CD14-positive monocyte (primary cell): ENCODE measurements at regions not wholly inside any gene's neighbourhood (a gene's known extent, or its start where the extent isn't known, plus 50 kb on each side); places are given as distances from the start of the nearest gene placed in this dataset.

ENCODE experiments used
- DNase-seq, 3 donors: peaks; one replicate each; pipeline ENCODE4 v3.0.0-alpha.2; 2011 to 2022
- H2AFZ ChIP-seq: 2 replicates; pipeline ENCODE4 v1.6.0; 2012; ENCODE audit warnings: mild to moderate bottlenecking, low read depth, low read length, inconsistent platforms; ENCODE audit not compliant: insufficient read depth, poor library complexity, severe bottlenecking
- H3K27ac ChIP-seq, 2 donors: 1 replicate in 1 of 2; 2 replicates in 1 of 2; pipeline ENCODE4 v1.5.1; 2012 to 2013; ENCODE audit warnings: low read length in 2 of 2, control low read depth in 1 of 2, inconsistent platforms in 1 of 2, low read depth in 1 of 2, mild to moderate bottlenecking in 1 of 2
- H3K27me3 ChIP-seq, 2 donors: one replicate each; pipeline versions ENCODE4 v1.6.0 to v1.6.1; 2011 to 2013; ENCODE audit warnings: low read length in 2 of 2; ENCODE audit not compliant: control insufficient read depth in 2 of 2, insufficient read depth in 2 of 2
- H3K36me3 ChIP-seq, 2 donors: replicated peaks in 1 of 2; 1 replicate in 1 of 2; 2 replicates in 1 of 2; pipeline versions ENCODE4 v1.5.1 to v1.6.1; 2012 to 2013; ENCODE audit warnings: low read length in 2 of 2, control low read depth in 1 of 2, inconsistent platforms in 1 of 2, mild to moderate bottlenecking in 1 of 2; ENCODE audit not compliant: insufficient read depth in 2 of 2, control insufficient read depth in 1 of 2
- H3K4me1 ChIP-seq, 2 donors: 1 replicate in 1 of 2; 2 replicates in 1 of 2; pipeline versions ENCODE4 v1.5.1 to v1.6.1; 2012 to 2013; ENCODE audit warnings: low read length in 2 of 2, control low read depth in 1 of 2, inconsistent platforms in 1 of 2, mild to moderate bottlenecking in 1 of 2, moderate library complexity in 1 of 2; ENCODE audit not compliant: insufficient read depth in 2 of 2, control insufficient read depth in 1 of 2
- H3K4me2 ChIP-seq: replicated peaks from 2 replicates; pipeline ENCODE3; 2012; ENCODE audit warnings: low read length, moderate library complexity, mild to moderate bottlenecking; ENCODE audit not compliant: poor library complexity, severe bottlenecking; ENCODE audit errors: extremely low read depth
- H3K4me3 ChIP-seq, 3 experiments: fragments of 200-600 bp in 1 of 3; sonication (generic) in 1 of 3; replicated peaks in 1 of 3; 1 replicate in 2 of 3; 2 replicates in 1 of 3; pipeline ENCODE4 v1.5.1; 2011 to 2013; ENCODE audit warnings: low read length in 3 of 3, mild to moderate bottlenecking in 3 of 3, control low read depth in 2 of 3, low read depth in 2 of 3, inconsistent platforms in 1 of 3, moderate library complexity in 1 of 3
- H3K79me2 ChIP-seq: 2 replicates; pipeline ENCODE4 v1.6.0; 2012; ENCODE audit warnings: mild to moderate bottlenecking, control low read depth, inconsistent platforms, low read length, moderate library complexity; ENCODE audit not compliant: insufficient read depth
- H3K9ac ChIP-seq: 2 replicates; pipeline ENCODE4 v1.6.0; 2017; ENCODE audit warnings: low read length, mild to moderate bottlenecking; ENCODE audit not compliant: insufficient read depth, poor library complexity, severe bottlenecking
- H3K9me3 ChIP-seq, 2 donors: replicated peaks in 1 of 2; 1 replicate in 1 of 2; 2 replicates in 1 of 2; pipeline versions ENCODE4 v1.5.1 to v1.6.1; 2012 to 2013; ENCODE audit warnings: low read length in 2 of 2, control low read depth in 1 of 2; ENCODE audit not compliant: control insufficient read depth in 1 of 2, insufficient read depth in 1 of 2
- H4K20me1 ChIP-seq: 2 replicates; pipeline ENCODE4 v1.6.0; 2012; ENCODE audit warnings: mild to moderate bottlenecking, low read length, control low read depth, moderate library complexity; ENCODE audit not compliant: insufficient read depth
- H3K27ac Mint-ChIP-seq, 7 donors: one replicate each; pipeline ENCODE4 v1.8.0; 2020; ENCODE audit warnings: mild to moderate bottlenecking in 7 of 7, mixed read lengths in 7 of 7, moderate library complexity in 6 of 7, inconsistent platforms in 2 of 7
- H3K27me3 Mint-ChIP-seq, 3 donors: one replicate each; pipeline ENCODE4 v1.8.0; 2021 to 2022; ENCODE audit warnings: low read depth in 3 of 3, mild to moderate bottlenecking in 3 of 3, mixed read lengths in 3 of 3, moderate library complexity in 3 of 3, inconsistent platforms in 1 of 3
- H3K36me3 Mint-ChIP-seq, 2 donors: one replicate each; pipeline ENCODE4 v1.8.0; 2020; ENCODE audit warnings: mixed read lengths in 2 of 2, inconsistent platforms in 1 of 2, mild to moderate bottlenecking in 1 of 2
- H3K4me1 Mint-ChIP-seq: one replicate; pipeline ENCODE4 v1.8.0; 2020; ENCODE audit warnings: mild to moderate bottlenecking, mixed read lengths
- H3K4me3 Mint-ChIP-seq, 2 donors: one replicate each; pipeline ENCODE4 v1.8.0; 2020; ENCODE audit warnings: mild to moderate bottlenecking in 2 of 2, mixed read lengths in 2 of 2, moderate library complexity in 1 of 2
- H3K9me3 Mint-ChIP-seq, 7 donors: one replicate each; pipeline ENCODE4 v1.8.0; 2020 to 2022; ENCODE audit warnings: mixed read lengths in 7 of 7, mild to moderate bottlenecking in 6 of 7, moderate library complexity in 6 of 7, inconsistent platforms in 2 of 7
- WGBS: methylation state at CpG from one replicate; pipeline ENCODE4 v1.1.5; 2013; ENCODE audit warnings: missing lambda C conversion rate; ENCODE audit not compliant: insufficient coverage; 5-methylcytosine and 5-hydroxymethylcytosine counted together
- intact Hi-C, 2 donors: fragments of 100-400 bp; cut with micrococcal nuclease; formaldehyde crosslinking; loops; one replicate each; pipeline versions ENCODE4 v1.15.0 to v1.15.1; 2023
- TF ChIP-seq, protein P1 (sequence below): fragments of 200-600 bp; IDR thresholded peaks from one replicate; pipeline ENCODE4 v1.8.0; 2022; ENCODE audit warnings: antibody characterized with exemption, mild to moderate bottlenecking

DNA sequence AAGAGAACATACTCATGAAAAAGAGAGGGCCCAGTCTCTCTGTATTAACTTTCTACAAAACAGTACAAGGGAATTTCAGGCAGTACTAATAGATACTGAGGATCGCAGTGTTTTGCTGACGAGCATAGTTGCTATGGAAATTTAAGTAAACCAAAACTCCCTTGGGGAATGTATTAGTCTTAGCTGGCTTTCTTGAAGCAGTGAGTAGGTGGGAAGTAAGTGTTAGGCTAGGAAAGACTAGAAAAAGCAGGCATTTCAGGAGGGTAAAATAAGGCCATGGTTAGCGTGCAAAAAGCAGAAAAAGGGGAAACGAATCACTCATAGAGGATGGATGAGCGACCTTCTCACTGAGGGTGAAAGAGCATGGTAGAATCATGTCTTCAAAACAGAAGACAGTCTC lies 84.3 kb upstream of the ACTBL2 start:
- no peak for DNase-seq
- Histone ChIP-seq H3K4me2 (no peak overlapping the region), H3K36me3 (no peaks in the 10 kb centered on the region), H3K4me3 (no peak overlapping the region), H3K79me2 (no peaks in the 10 kb centered on the region), H3K9me3 (no peaks in the 10 kb centered on the region), H3K27ac (no peak overlapping the region), H3K27me3 (no peaks in the 10 kb centered on the region), H3K9ac (no peak overlapping the region), H4K20me1 (no peaks in the 10 kb centered on the region), H3K4me1 (no peaks in the 10 kb centered on the region), H2AFZ (no peak overlapping the region)
- TF ChIP-seq, protein P1, sequence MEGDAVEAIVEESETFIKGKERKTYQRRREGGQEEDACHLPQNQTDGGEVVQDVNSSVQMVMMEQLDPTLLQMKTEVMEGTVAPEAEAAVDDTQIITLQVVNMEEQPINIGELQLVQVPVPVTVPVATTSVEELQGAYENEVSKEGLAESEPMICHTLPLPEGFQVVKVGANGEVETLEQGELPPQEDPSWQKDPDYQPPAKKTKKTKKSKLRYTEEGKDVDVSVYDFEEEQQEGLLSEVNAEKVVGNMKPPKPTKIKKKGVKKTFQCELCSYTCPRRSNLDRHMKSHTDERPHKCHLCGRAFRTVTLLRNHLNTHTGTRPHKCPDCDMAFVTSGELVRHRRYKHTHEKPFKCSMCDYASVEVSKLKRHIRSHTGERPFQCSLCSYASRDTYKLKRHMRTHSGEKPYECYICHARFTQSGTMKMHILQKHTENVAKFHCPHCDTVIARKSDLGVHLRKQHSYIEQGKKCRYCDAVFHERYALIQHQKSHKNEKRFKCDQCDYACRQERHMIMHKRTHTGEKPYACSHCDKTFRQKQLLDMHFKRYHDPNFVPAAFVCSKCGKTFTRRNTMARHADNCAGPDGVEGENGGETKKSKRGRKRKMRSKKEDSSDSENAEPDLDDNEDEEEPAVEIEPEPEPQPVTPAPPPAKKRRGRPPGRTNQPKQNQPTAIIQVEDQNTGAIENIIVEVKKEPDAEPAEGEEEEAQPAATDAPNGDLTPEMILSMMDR = no peak
- no peak overlapping the region for H3K27ac Mint-ChIP-seq
- peaks cover 0 to 7% (median 2%) of the 10 kb centered on the region in 7 donors for H3K9me3 Mint-ChIP-seq
- no peak overlapping the region for H3K4me3 Mint-ChIP-seq
- no peaks in the 10 kb centered on the region for H3K36me3 Mint-ChIP-seq
- no peaks in the 10 kb centered on the region for H3K4me1 Mint-ChIP-seq
- WGBS = 100% methylated on average over 5 of the region's 5 CpGs
- intact Hi-C loops = no loop called here
- peaks cover 0 to 4% (median 1%) of the 10 kb centered on the region in 3 donors for H3K27me3 Mint-ChIP-seq

DNA sequence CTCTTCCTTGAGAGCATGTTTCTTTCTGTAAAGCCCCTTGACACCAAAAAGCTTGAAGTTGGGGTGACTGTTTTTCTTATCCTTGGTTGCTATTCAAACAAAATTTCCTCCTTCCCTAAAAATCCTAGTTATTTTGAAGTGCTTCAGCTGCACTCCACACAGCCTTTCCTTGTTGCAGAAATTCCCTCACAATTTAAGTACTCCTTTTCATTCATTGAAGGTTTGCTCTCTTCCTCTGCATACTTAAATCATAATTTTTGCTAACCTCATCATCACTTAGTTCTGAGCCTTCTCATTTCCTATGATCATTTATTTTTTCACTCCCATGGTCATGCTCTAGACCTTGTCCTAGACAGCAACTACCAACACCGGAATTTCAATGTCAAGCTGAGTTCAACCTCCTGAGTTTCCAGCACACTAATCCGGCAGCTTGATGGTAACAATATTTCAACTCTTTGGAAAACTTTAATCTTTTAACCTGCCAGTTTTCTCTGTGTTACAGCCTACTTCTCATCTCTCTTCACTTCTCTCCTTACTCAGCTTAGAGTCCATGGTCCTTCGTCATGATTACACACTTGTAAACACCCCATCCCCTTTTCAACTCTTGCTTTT lies 78.7 kb upstream of the ACTBL2 start:
- no peaks in the 10 kb centered on the region for H3K4me1 Mint-ChIP-seq
- Histone ChIP-seq H3K9ac (no peak overlapping the region), H4K20me1 (no peaks in the 10 kb centered on the region), H2AFZ (no peak overlapping the region), H3K36me3 (no peaks in the 10 kb centered on the region), H3K79me2 (no peaks in the 10 kb centered on the region), H3K27ac (no peak overlapping the region), H3K9me3 (peaks cover 0 to under 1% of the 10 kb centered on the region in 2 donors), H3K4me2 (no peak overlapping the region), H3K4me1 (no peaks in the 10 kb centered on the region), H3K27me3 (no peaks in the 10 kb centered on the region), H3K4me3 (no peak overlapping the region)
- intact Hi-C loops = no loop called here
- 91% methylated on average over 2 of the region's 3 CpGs for WGBS
- no peak overlapping the region for H3K4me3 Mint-ChIP-seq
- H3K9me3 Mint-ChIP-seq = peaks cover 0 to 6% (median 2%) of the 10 kb centered on the region in 7 donors
- H3K36me3 Mint-ChIP-seq = no peaks in the 10 kb centered on the region
- DNase-seq = no peak
- TF ChIP-seq, protein P1 = no peak
- no peak overlapping the region for H3K27ac Mint-ChIP-seq
- peaks cover 0 to 2% (median 1%) of the 10 kb centered on the region in 3 donors for H3K27me3 Mint-ChIP-seq
